ENCODE measurements at regions not wholly inside any gene's neighbourhood (a gene's known extent, or its start where the extent isn't known, plus 50 kb on each side); places are given as distances from the start of the nearest gene placed in this dataset.

GRCh38 chr6:141394565-141395051, 738.1 kb upstream of the GJE1 start:
- TF ChIP-seq MAX (IDR thresholded peaks at IDR 0.05; ENCODE audit: low read depth, low read length) (no peak), CTCF (IDR thresholded peaks at IDR 0.05; ENCODE audit: low read depth, low read length) (no peak), POLR2A (IDR thresholded peaks at IDR 0.05; ENCODE audit: extremely low read depth, insufficient read length) (no peak)
